ENCODE measurements at regions not wholly inside any gene's neighbourhood (a gene's known extent, or its start where the extent isn't known, plus 50 kb on each side); places are given as distances from the start of the nearest gene placed in this dataset.

- TF ChIP-seq TAF1 (IDR thresholded peaks at IDR 0.05; ENCODE audit: borderline replicate concordance, insufficient read depth, low read length) (no peak), SIN3A (IDR thresholded peaks at IDR 0.05; ENCODE audit: borderline replicate concordance, insufficient read depth, low read length) (no peak), FOXP2 (optimal IDR thresholded peaks at IDR 0.05; ENCODE audit: borderline replicate concordance, extremely low read depth, extremely low read length, insufficient read depth) (no peak), REST (IDR thresholded peaks at IDR 0.05; ENCODE audit: insufficient read depth in 1 of 2, low read depth in 2 of 2, low read length in 2 of 2) (no peak)
Observed at GRCh38 chr18:47441914-47442313, 190.5 kb upstream of the SKOR2 start.

Measured in PFSK-1 (cell line).